WTC11 (cell line): ENCODE measurements at regions not wholly inside any gene's neighbourhood (a gene's known extent, or its start where the extent isn't known, plus 50 kb on each side); places are given as distances from the start of the nearest gene placed in this dataset.

Experiments used
- ATAC-seq: fragments of 200-7000 bp; cut with Tn5 transposase; 2 replicates; pipeline ENCODE4 v1.10.0; 2021; ENCODE audit warnings: mild to moderate bottlenecking, moderate library complexity
- CTCF ChIA-PET: fragments of 300-600 bp; sonication (Branson Sonifier 250); formaldehyde crosslinking; loops from one replicate; lab custom pipeline; 2021; ENCODE audit warnings: antibody characterized with exemption; lab: Charles Lee
- POLR2A ChIA-PET: fragments of 350-600 bp; sonication (Branson Sonifier 250); formaldehyde crosslinking; loops from one replicate; lab custom pipeline; 2021; ENCODE audit warnings: antibody characterized with exemption; lab: Charles Lee
- DNase-seq: peaks from one replicate; pipeline ENCODE4 v3.0.0; 2021; ENCODE audit warnings: low spot score
- H3K27ac Mint-ChIP-seq: 2 replicates; pipeline ENCODE4 v1.8.0; 2021; ENCODE audit warnings: mixed read lengths
- H3K27me3 Mint-ChIP-seq: 2 replicates; pipeline ENCODE4 v1.8.0; 2021; ENCODE audit warnings: low read depth, mild to moderate bottlenecking, moderate library complexity, mixed read lengths
- H3K36me3 Mint-ChIP-seq: 2 replicates; pipeline ENCODE4 v1.8.0; 2021; ENCODE audit warnings: mixed read lengths
- H3K4me1 Mint-ChIP-seq: 2 replicates; pipeline ENCODE4 v1.8.0; 2022; ENCODE audit warnings: mixed read lengths
- H3K4me3 Mint-ChIP-seq: 2 replicates; pipeline ENCODE4 v1.8.0; 2021; ENCODE audit warnings: mild to moderate bottlenecking, moderate library complexity, mixed read lengths
- H3K9me3 Mint-ChIP-seq: 2 replicates; pipeline ENCODE4 v1.8.0; 2021; ENCODE audit warnings: mixed read lengths
- EMX1 ChIP-seq: fragments of 250-450 bp; sonication (Bioruptor Pico); IDR thresholded peaks from 2 replicates; pipeline ENCODE4 v1.8.0; 2021; ENCODE audit warnings: mild to moderate bottlenecking
- FOXJ3 ChIP-seq: sonication (generic); formaldehyde crosslinking; IDR thresholded peaks from 2 replicates; pipeline ENCODE4 v1.9.0; 2021; ENCODE audit warnings: missing genetic modification reagents, mild to moderate bottlenecking, borderline replicate concordance
- FOXP4 ChIP-seq: sonication (generic); formaldehyde crosslinking; IDR thresholded peaks from 2 replicates; pipeline ENCODE4 v1.8.0; 2022; ENCODE audit warnings: mild to moderate bottlenecking, missing genetic modification reagents
- GTF2I ChIP-seq: fragments of 250-450 bp; sonication (Bioruptor Pico); conservative IDR thresholded peaks from 2 replicates; pipeline ENCODE4 v1.4.0; 2021; ENCODE audit warnings: mild to moderate bottlenecking
- HMGXB4 ChIP-seq: sonication (generic); formaldehyde crosslinking; IDR thresholded peaks from 2 replicates; pipeline ENCODE4 v1.8.1; 2023; ENCODE audit warnings: mild to moderate bottlenecking, moderate library complexity, missing genetic modification reagents
- IRF2 ChIP-seq: sonication (generic); formaldehyde crosslinking; IDR thresholded peaks from 2 replicates; pipeline ENCODE4 v1.8.0; 2022; ENCODE audit warnings: low read depth, missing genetic modification reagents, borderline replicate concordance
- NFE2L1 ChIP-seq: sonication (generic); formaldehyde crosslinking; IDR thresholded peaks from 2 replicates; pipeline ENCODE4 v1.8.1; 2023; ENCODE audit warnings: missing genetic modification reagents
- RORB ChIP-seq: fragments of 250-450 bp; sonication (Bioruptor Pico); IDR thresholded peaks from 2 replicates; pipeline ENCODE4 v1.9.0; 2021; ENCODE audit warnings: mild to moderate bottlenecking
- TP53 ChIP-seq: sonication (generic); formaldehyde crosslinking; IDR thresholded peaks from 2 replicates; pipeline ENCODE4 v1.8.1; 2023; ENCODE audit warnings: mild to moderate bottlenecking, missing genetic modification reagents
- ZNF121 ChIP-seq: sonication (generic); formaldehyde crosslinking; IDR thresholded peaks from 2 replicates; pipeline ENCODE4 v1.8.0; 2023; ENCODE audit warnings: missing genetic modification reagents
- ZNF232 ChIP-seq: sonication (generic); formaldehyde crosslinking; IDR thresholded peaks from 2 replicates; pipeline ENCODE4 v1.8.0; 2022; ENCODE audit warnings: mild to moderate bottlenecking, missing genetic modification reagents
- ZNF263 ChIP-seq: sonication (generic); formaldehyde crosslinking; IDR thresholded peaks from 2 replicates; pipeline ENCODE4 v1.8.1; 2022; ENCODE audit warnings: low read depth, mild to moderate bottlenecking, moderate library complexity, missing genetic modification reagents
- ZNF317 ChIP-seq: sonication (generic); formaldehyde crosslinking; IDR thresholded peaks from 2 replicates; pipeline ENCODE4 v1.8.1; 2023; ENCODE audit warnings: low read depth, mild to moderate bottlenecking, moderate library complexity, missing genetic modification reagents, borderline replicate concordance
- TF ChIP-seq, protein P1 (sequence below): sonication (generic); formaldehyde crosslinking; IDR thresholded peaks from 2 replicates; pipeline ENCODE4 v1.8.1; 2022; ENCODE audit warnings: mild to moderate bottlenecking, missing genetic modification reagents, moderate library complexity, borderline replicate concordance
- TF ChIP-seq, protein P2 (sequence below): sonication (generic); formaldehyde crosslinking; IDR thresholded peaks from 2 replicates; pipeline ENCODE4 v1.8.0; 2023; ENCODE audit warnings: missing genetic modification reagents, mild to moderate bottlenecking, borderline replicate concordance
- TF ChIP-seq, protein P3 (sequence below): sonication (generic); formaldehyde crosslinking; IDR thresholded peaks from 2 replicates; pipeline ENCODE4 v1.8.1; 2022; ENCODE audit warnings: low read depth, missing genetic modification reagents, borderline replicate concordance
- TF ChIP-seq, protein P4 (sequence below): sonication (generic); formaldehyde crosslinking; IDR thresholded peaks from 2 replicates; pipeline ENCODE4 v1.8.1; 2023; ENCODE audit warnings: mild to moderate bottlenecking, missing genetic modification reagents, borderline replicate concordance

- H3K9me3 Mint-ChIP-seq: peaks cover 5% of the 10 kb centered on the region
- CTCF ChIA-PET: no interaction called here
- no peaks in the 10 kb centered on the region; the same call in 1 of the 2 replicates for H3K27me3 Mint-ChIP-seq
- no peak overlapping the region for H3K27ac Mint-ChIP-seq
- POLR2A ChIA-PET: no interaction called here
- no peaks in the 10 kb centered on the region; the same call in 1 of the 2 replicates for H3K36me3 Mint-ChIP-seq
- ATAC-seq (no peak), DNase-seq (no peak)
- peaks cover 22% of the 10 kb centered on the region for H3K4me1 Mint-ChIP-seq
- TF ChIP-seq ZNF121 (CRISPR knock-in tag): no peak
- TF ChIP-seq EMX1 (CRISPR knock-in tag): no peak
- TF ChIP-seq HMGXB4 (CRISPR knock-in tag): no peak
- TF ChIP-seq FOXJ3 (CRISPR knock-in tag): no peak
- TF ChIP-seq, protein P1, sequence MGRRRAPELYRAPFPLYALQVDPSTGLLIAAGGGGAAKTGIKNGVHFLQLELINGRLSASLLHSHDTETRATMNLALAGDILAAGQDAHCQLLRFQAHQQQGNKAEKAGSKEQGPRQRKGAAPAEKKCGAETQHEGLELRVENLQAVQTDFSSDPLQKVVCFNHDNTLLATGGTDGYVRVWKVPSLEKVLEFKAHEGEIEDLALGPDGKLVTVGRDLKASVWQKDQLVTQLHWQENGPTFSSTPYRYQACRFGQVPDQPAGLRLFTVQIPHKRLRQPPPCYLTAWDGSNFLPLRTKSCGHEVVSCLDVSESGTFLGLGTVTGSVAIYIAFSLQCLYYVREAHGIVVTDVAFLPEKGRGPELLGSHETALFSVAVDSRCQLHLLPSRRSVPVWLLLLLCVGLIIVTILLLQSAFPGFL (CRISPR knock-in tag): no peak
- TF ChIP-seq FOXP4 (CRISPR knock-in tag): no peak
- TF ChIP-seq ZNF232 (CRISPR knock-in tag): no peak
- no peak for TF ChIP-seq ZNF317
- TF ChIP-seq IRF2 (CRISPR knock-in tag): no peak
- TF ChIP-seq NFE2L1 (CRISPR knock-in tag): no peak
- no peak for TF ChIP-seq GTF2I (CRISPR knock-in tag)
- TF ChIP-seq RORB: no peak
- H3K4me3 Mint-ChIP-seq: no peak overlapping the region
Measured at GRCh38 chr10:113350311-113351040, 202.4 kb upstream of the HABP2 start.

- POLR2A ChIA-PET: no interaction called here
- Mint-ChIP-seq H3K36me3 (no peaks in the 10 kb centered on the region), H3K4me1 (no peaks in the 10 kb centered on the region)
- TF ChIP-seq TP53 (no peak), ZNF263 (no peak), HMGXB4 (CRISPR knock-in tag) (no peak)
- TF ChIP-seq, protein P2, sequence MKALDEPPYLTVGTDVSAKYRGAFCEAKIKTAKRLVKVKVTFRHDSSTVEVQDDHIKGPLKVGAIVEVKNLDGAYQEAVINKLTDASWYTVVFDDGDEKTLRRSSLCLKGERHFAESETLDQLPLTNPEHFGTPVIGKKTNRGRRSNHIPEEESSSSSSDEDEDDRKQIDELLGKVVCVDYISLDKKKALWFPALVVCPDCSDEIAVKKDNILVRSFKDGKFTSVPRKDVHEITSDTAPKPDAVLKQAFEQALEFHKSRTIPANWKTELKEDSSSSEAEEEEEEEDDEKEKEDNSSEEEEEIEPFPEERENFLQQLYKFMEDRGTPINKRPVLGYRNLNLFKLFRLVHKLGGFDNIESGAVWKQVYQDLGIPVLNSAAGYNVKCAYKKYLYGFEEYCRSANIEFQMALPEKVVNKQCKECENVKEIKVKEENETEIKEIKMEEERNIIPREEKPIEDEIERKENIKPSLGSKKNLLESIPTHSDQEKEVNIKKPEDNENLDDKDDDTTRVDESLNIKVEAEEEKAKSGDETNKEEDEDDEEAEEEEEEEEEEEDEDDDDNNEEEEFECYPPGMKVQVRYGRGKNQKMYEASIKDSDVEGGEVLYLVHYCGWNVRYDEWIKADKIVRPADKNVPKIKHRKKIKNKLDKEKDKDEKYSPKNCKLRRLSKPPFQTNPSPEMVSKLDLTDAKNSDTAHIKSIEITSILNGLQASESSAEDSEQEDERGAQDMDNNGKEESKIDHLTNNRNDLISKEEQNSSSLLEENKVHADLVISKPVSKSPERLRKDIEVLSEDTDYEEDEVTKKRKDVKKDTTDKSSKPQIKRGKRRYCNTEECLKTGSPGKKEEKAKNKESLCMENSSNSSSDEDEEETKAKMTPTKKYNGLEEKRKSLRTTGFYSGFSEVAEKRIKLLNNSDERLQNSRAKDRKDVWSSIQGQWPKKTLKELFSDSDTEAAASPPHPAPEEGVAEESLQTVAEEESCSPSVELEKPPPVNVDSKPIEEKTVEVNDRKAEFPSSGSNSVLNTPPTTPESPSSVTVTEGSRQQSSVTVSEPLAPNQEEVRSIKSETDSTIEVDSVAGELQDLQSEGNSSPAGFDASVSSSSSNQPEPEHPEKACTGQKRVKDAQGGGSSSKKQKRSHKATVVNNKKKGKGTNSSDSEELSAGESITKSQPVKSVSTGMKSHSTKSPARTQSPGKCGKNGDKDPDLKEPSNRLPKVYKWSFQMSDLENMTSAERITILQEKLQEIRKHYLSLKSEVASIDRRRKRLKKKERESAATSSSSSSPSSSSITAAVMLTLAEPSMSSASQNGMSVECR: no peak
- TF ChIP-seq, protein P3, sequence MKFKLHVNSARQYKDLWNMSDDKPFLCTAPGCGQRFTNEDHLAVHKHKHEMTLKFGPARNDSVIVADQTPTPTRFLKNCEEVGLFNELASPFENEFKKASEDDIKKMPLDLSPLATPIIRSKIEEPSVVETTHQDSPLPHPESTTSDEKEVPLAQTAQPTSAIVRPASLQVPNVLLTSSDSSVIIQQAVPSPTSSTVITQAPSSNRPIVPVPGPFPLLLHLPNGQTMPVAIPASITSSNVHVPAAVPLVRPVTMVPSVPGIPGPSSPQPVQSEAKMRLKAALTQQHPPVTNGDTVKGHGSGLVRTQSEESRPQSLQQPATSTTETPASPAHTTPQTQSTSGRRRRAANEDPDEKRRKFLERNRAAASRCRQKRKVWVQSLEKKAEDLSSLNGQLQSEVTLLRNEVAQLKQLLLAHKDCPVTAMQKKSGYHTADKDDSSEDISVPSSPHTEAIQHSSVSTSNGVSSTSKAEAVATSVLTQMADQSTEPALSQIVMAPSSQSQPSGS: no peak
- TF ChIP-seq, protein P4, sequence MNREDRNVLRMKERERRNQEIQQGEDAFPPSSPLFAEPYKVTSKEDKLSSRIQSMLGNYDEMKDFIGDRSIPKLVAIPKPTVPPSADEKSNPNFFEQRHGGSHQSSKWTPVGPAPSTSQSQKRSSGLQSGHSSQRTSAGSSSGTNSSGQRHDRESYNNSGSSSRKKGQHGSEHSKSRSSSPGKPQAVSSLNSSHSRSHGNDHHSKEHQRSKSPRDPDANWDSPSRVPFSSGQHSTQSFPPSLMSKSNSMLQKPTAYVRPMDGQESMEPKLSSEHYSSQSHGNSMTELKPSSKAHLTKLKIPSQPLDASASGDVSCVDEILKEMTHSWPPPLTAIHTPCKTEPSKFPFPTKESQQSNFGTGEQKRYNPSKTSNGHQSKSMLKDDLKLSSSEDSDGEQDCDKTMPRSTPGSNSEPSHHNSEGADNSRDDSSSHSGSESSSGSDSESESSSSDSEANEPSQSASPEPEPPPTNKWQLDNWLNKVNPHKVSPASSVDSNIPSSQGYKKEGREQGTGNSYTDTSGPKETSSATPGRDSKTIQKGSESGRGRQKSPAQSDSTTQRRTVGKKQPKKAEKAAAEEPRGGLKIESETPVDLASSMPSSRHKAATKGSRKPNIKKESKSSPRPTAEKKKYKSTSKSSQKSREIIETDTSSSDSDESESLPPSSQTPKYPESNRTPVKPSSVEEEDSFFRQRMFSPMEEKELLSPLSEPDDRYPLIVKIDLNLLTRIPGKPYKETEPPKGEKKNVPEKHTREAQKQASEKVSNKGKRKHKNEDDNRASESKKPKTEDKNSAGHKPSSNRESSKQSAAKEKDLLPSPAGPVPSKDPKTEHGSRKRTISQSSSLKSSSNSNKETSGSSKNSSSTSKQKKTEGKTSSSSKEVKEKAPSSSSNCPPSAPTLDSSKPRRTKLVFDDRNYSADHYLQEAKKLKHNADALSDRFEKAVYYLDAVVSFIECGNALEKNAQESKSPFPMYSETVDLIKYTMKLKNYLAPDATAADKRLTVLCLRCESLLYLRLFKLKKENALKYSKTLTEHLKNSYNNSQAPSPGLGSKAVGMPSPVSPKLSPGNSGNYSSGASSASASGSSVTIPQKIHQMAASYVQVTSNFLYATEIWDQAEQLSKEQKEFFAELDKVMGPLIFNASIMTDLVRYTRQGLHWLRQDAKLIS: no peak
Measured at GRCh38 chr10:113354711-113355110, 198.1 kb upstream of the HABP2 start.

More at GRCh38 chr10:113354711-113355110, 198.1 kb upstream of the HABP2 start:
- no peak for ATAC-seq
- no peak overlapping the region for H3K27ac Mint-ChIP-seq
- no peak for DNase-seq
- H3K9me3 Mint-ChIP-seq: no peaks in the 10 kb centered on the region
- CTCF ChIA-PET: no interaction called here
- no peak overlapping the region for H3K4me3 Mint-ChIP-seq
- H3K27me3 Mint-ChIP-seq: no peaks in the 10 kb centered on the region; the same call in 1 of the 2 replicates
